Gastroesophageal sphincter (tissue), 4 donors: ENCODE measurements at regions not wholly inside any gene's neighbourhood (a gene's known extent, or its start where the extent isn't known, plus 50 kb on each side); places are given as distances from the start of the nearest gene placed in this dataset.

Experiments
- ATAC-seq: fragments of 150-250 bp; one replicate; pipeline ENCODE4 v1.9.1; 2016; ENCODE audit warnings: mild to moderate bottlenecking, moderate library complexity
- H3K27ac ChIP-seq, 4 donors: fragments of 200-600 bp; sonication (generic) in 3 of 4; 1 replicate in 3 of 4; 2 replicates in 1 of 4; pipeline ENCODE4 v1.5.1; 2016 to 2019
- H3K27me3 ChIP-seq: fragments of 200-600 bp; sonication (generic); one replicate; pipeline ENCODE4 v1.5.1; 2019
- H3K36me3 ChIP-seq, 2 donors: fragments of 200-600 bp; sonication (generic); one replicate each; pipeline ENCODE4 v1.5.1; 2019; ENCODE audit warnings: control low read depth in 1 of 2
- H3K4me1 ChIP-seq, 3 donors: fragments of 200-600 bp; sonication (generic); 1 replicate in 2 of 3; 2 replicates in 1 of 3; pipeline ENCODE4 v1.5.1; 2016 to 2019; ENCODE audit warnings: control low read depth in 2 of 3
- H3K4me3 ChIP-seq, 2 donors: fragments of 200-600 bp; sonication (generic); one replicate each; pipeline ENCODE4 v1.5.1; 2019; ENCODE audit warnings: mild to moderate bottlenecking in 1 of 2, moderate library complexity in 1 of 2
- H3K9me3 ChIP-seq, 3 donors: fragments of 200-600 bp; sonication (generic); one replicate each; pipeline ENCODE4 v1.5.1; 2017 to 2019; ENCODE audit warnings: control low read depth in 2 of 3
- EP300 ChIP-seq: sonication (generic); formaldehyde crosslinking; IDR thresholded peaks from one replicate; pipeline ENCODE4 v1.6.1; 2017; ENCODE audit warnings: antibody characterized with exemption, mild to moderate bottlenecking
- POLR2A ChIP-seq, 2 donors: fragments of 450-650 bp; IDR thresholded peaks; one replicate each; pipeline ENCODE4 v1.6.1; 2017; ENCODE audit warnings: antibody characterized with exemption in 2 of 2, mild to moderate bottlenecking in 2 of 2, moderate library complexity in 1 of 2
- POLR2AphosphoS5 ChIP-seq: sonication (generic); formaldehyde crosslinking; IDR thresholded peaks from one replicate; pipeline ENCODE4 v1.6.1; 2017; ENCODE audit warnings: antibody characterized with exemption
- WGBS, 2 donors: methylation state at CpG; one replicate each; pipeline ENCODE4 v1.1.5; 2018; ENCODE audit warnings: low coverage in 1 of 2; 5-methylcytosine and 5-hydroxymethylcytosine counted together
- TF ChIP-seq, protein P1 (sequence below), 4 experiments: fragments of 200-600 bp in 2 of 4; fragments of 450-650 bp in 2 of 4; sonication (generic) in 1 of 4; IDR thresholded peaks; one replicate each; pipeline ENCODE4 v1.5.1; 2017 to 2019; ENCODE audit warnings: antibody characterized with exemption in 4 of 4, mild to moderate bottlenecking in 2 of 4, moderate library complexity in 2 of 4

DNA sequence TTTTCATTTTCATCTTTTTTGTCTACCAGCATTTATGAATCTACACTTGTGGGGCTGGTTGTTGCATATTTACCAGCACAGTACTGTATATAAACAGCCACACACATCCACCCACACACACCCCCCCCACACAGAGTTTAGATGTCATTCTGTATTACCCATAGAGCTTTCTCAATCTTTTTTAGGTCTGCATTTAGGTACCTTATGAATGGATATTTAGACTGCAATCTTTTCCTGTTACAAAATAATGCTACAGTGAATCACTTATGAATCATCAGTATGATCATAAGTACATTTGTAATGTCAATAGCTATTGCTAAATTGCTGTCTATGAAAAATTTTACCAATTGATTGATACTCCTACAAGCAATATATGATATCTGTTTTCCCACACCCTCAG lies 67.3 kb upstream of the STK38L start:
- no peak for ATAC-seq
- Histone ChIP-seq H3K4me1 (peaks cover 9 to 26% (median 12%) of the 10 kb centered on the region in 3 donors), H3K4me3 (no peak overlapping the region), H3K9me3 (peaks cover 0 to 9% (median 0%) of the 10 kb centered on the region in 3 donors), H3K27me3 (no peaks in the 10 kb centered on the region), H3K36me3 (no peaks in the 10 kb centered on the region), H3K27ac (no peak overlapping the region)
- TF ChIP-seq POLR2A (IDR thresholded peaks at IDR 0.05) = no peak
- TF ChIP-seq EP300 = no peak
- TF ChIP-seq POLR2AphosphoS5 = no peak

DNA sequence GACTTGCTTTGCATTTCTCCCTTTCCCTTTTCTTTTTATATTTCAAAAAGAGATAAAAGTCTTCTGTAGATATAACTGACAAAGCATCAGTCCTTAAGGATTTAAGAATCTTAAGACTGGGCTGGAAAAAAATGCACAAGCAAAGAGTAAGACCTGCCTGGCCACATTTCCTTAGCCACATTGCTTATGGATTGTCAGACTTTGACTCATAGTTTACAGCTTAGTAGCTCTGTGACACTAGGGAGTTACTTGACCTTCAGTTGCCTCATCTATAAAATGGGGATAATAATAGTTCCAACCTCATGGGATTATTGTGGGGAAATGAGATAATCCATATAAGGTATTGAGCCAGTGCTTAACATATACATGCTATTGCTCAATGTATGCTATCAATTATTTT lies 66.4 kb upstream of the STK38L start:
- H3K4me3 ChIP-seq = no peak overlapping the region
- H3K27ac ChIP-seq = peak overlapping the region in 1 of 4 donors; percentile 83
- H3K9me3 ChIP-seq = no peaks in the 10 kb centered on the region
- H3K27me3 ChIP-seq = no peaks in the 10 kb centered on the region
- ATAC-seq = no peak
- peaks cover 9 to 26% (median 12%) of the 10 kb centered on the region in 3 donors for H3K4me1 ChIP-seq
- TF ChIP-seq, protein P1, sequence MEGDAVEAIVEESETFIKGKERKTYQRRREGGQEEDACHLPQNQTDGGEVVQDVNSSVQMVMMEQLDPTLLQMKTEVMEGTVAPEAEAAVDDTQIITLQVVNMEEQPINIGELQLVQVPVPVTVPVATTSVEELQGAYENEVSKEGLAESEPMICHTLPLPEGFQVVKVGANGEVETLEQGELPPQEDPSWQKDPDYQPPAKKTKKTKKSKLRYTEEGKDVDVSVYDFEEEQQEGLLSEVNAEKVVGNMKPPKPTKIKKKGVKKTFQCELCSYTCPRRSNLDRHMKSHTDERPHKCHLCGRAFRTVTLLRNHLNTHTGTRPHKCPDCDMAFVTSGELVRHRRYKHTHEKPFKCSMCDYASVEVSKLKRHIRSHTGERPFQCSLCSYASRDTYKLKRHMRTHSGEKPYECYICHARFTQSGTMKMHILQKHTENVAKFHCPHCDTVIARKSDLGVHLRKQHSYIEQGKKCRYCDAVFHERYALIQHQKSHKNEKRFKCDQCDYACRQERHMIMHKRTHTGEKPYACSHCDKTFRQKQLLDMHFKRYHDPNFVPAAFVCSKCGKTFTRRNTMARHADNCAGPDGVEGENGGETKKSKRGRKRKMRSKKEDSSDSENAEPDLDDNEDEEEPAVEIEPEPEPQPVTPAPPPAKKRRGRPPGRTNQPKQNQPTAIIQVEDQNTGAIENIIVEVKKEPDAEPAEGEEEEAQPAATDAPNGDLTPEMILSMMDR (IDR thresholded peaks at IDR 0.05) = no peak
- TF ChIP-seq POLR2A (IDR thresholded peaks at IDR 0.05) (no peak), EP300 (no peak)
- no peaks in the 10 kb centered on the region for H3K36me3 ChIP-seq

DNA sequence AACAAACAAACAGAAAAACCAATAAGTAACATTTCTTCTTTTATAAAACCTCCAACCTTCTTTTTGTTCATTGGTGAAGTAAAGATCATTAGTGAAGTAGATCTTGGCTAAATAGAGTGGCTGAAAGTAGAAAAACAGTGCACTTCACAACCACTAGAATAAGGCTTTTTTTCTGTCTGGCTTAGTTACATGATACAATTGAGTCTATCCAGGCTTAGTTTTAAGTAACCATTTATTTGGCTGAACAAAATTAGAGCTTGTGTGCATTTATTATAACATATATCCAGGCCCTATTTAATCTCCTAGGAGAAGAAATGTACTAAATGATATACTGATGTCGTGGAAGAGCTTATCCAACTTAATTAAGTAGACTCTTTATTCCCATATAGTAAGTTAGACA lies 65.8 kb upstream of the STK38L start:
- H3K4me1 ChIP-seq = peaks cover 9 to 31% (median 12%) of the 10 kb centered on the region in 3 donors
- WGBS, 2 donors = 54 to 58% methylated on average over 1 of the region's 1 CpG
- H3K9me3 ChIP-seq = no peaks in the 10 kb centered on the region
- no peak for ATAC-seq
- no peaks in the 10 kb centered on the region for H3K27me3 ChIP-seq
- no peak for TF ChIP-seq EP300
- no peak for TF ChIP-seq POLR2AphosphoS5
- no peak for TF ChIP-seq POLR2A (IDR thresholded peaks at IDR 0.05)
- TF ChIP-seq, protein P1 (IDR thresholded peaks at IDR 0.05) = no peak
- no peaks in the 10 kb centered on the region for H3K36me3 ChIP-seq
- peak overlapping the region in 3 of 4 donors; percentile 27 to 83 (median 67) for H3K27ac ChIP-seq
- H3K4me3 ChIP-seq = no peak overlapping the region

GRCh38 chr12:27178723-27179399 lies 65.2 kb upstream of the STK38L start:
- ATAC-seq = no peak
- no peaks in the 10 kb centered on the region for H3K27me3 ChIP-seq
- TF ChIP-seq POLR2A (IDR thresholded peaks at IDR 0.05) (no peak), POLR2AphosphoS5 (no peak), EP300 (no peak)
- TF ChIP-seq, protein P1 (IDR thresholded peaks at IDR 0.05) = no peak
- H3K36me3 ChIP-seq = no peaks in the 10 kb centered on the region
- peaks cover 9 to 35% (median 12%) of the 10 kb centered on the region in 3 donors for H3K4me1 ChIP-seq
- H3K9me3 ChIP-seq = no peaks in the 10 kb centered on the region
- peak overlapping the region; percentile 54 to 85 (median 75) for H3K27ac ChIP-seq
- no peak overlapping the region for H3K4me3 ChIP-seq
- WGBS, 2 donors = 57 to 73% methylated on average over 2 of the region's 2 CpGs

GRCh38 chr12:27179400-27180214 lies 64.5 kb upstream of the STK38L start:
- WGBS, 2 donors = 67 to 70% methylated on average over 6 of the region's 6 CpGs
- no peaks in the 10 kb centered on the region for H3K9me3 ChIP-seq
- peak; percentile 95 for ATAC-seq
- no peaks in the 10 kb centered on the region for H3K27me3 ChIP-seq
- no peaks in the 10 kb centered on the region for H3K36me3 ChIP-seq
- no peak overlapping the region for H3K4me3 ChIP-seq
- peaks cover 9 to 35% (median 12%) of the 10 kb centered on the region in 3 donors for H3K4me1 ChIP-seq
- TF ChIP-seq POLR2AphosphoS5 = peak; percentile 88
- TF ChIP-seq, protein P1 (IDR thresholded peaks at IDR 0.05) = no peak
- H3K27ac ChIP-seq = peak overlapping the region; percentile 67 to 85 (median 78)
